Stimulated activated CD8-positive, alpha-beta memory T cell treated with anti-CD3 and anti-CD28 coated beads, Interleukin-4, amount 100 ng/mL, for 24 hours (primary cell): ENCODE measurements at regions not wholly inside any gene's neighbourhood (a gene's known extent, or its start where the extent isn't known, plus 50 kb on each side); places are given as distances from the start of the nearest gene placed in this dataset.

Source experiments
- DNase-seq: peaks from one replicate; pipeline ENCODE4 v3.0.0-alpha.2; 2020; ENCODE audit warnings: low read depth

DNA sequence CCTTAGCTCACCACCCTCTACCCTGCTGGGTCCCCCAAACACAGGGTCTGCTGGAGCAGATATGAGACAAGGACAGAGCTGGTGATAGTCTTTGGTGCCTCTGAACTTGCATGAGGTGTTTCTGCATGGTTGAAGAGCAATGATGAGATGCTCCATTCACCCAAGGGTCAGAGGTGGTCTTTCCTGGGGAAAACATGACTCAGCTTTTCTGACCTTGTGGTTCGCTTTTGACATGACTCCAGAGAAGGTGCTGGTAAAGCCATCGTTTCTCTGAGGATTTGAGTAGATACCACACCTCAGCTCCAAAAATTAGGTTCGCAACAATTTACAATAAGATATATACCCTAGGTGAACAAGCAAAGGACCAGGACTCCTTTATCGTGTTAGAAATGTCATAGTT is 304.8 kb downstream of the DHX35 start:
- no peak for DNase-seq

DNA sequence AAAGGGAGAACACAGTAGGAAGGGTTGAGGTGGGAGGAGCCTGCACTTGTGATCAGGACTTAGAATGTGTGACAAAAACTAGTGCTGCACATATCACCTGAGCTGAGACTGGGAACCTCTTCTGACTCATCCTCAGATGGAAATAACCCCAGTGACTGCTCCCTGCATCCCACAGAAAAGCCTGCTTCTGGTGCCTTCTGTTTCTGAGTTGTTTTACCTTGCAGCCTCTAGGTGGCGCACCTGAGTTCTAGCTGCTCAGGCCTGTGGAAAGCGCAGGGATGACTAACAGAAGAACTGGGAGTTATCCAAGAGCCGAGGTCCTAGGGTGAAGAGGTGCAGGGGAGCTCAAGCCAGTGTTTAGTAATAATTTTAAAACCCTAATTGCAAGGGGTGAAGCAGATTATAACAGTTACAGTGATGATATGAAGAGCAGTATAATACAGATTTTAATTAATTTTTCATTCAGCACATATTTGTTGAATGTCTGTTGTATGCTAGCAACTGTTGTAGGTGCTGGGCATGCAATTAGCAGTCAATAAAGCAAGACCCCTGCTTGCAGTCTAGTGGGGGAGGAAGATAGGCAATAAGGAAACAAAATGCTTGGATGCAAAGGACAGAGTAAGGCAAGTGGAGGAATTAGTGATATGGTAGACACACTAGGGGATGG is 302.5 kb downstream of the DHX35 start:
- peak; percentile 6 for DNase-seq

DNA sequence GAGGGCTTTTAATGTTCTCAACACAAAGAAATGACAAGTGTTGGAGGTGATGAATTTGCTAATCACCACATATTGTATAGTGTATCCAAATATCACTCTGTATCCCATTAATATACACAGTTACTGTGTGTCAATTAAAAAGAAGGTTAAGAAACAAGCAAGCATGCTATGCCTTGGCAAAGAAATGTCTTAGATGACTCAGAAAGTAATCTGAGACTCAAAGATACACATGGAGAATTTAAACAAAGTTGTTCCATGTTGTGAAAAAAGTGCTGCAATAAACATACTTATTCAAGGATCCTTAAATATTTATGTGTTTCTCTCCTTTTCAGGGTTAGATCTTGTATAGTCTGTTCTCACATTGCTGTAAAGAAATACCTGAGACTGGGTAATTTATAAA is 300.9 kb downstream of the DHX35 start:
- no peak for DNase-seq

DNA sequence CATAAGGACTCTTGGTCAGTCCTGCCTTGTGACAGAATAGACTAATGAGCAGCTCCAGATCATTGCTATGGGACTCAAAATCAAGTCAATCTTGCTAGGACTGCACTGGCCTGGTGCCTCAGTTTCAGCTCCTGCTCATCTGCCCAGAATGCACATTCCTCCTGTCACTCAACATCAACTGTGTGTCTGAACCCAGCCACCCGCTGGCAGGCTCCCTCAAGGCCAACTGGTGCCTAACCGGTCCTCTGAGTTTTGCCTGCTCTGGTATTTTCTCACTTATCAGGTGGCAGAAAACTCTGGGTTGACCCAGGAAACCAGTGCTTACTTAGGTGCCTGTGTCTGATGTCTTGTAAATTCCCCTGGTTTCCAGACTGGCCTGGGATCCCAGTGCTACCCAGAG is 297.7 kb downstream of the DHX35 start:
- no peak for DNase-seq

DNA sequence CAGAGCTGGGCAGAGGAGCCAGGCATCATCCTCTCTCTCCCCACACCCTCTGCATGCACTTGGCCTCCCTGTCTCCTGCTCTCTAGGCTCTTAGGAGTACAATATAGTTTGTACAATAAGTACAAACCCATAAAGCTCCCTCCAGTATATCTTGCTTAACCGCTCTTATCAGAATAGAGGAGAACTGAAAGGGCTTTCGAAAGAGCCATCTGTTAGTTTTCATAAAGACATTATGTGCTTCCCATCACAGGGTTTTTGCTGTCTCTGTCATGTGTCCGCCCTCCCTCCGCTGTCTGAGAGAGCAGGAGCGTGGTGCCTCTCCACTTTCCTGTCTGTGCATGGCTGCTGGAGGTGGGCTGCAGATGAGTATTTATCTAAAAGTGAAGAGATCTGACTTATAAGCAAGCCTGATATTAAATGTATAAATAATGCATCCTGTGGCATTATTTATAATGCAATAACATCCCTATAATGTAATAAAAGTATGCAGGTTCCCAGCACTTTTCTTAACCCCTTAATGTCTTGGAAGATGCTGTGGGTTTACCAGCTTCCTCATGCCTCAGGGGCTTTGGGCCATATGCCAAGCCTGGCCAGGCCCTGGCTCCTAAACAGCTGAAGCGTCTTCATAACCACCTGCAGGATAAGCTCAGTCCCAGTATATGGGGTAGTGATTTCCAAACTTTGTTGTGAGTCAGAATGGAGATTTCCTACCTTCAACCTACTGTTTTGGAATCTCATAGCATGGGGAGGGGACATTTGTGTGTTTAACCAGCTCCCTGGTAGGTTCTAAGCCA is 297.1 kb downstream of the DHX35 start:
- DNase-seq, result no peak

DNA sequence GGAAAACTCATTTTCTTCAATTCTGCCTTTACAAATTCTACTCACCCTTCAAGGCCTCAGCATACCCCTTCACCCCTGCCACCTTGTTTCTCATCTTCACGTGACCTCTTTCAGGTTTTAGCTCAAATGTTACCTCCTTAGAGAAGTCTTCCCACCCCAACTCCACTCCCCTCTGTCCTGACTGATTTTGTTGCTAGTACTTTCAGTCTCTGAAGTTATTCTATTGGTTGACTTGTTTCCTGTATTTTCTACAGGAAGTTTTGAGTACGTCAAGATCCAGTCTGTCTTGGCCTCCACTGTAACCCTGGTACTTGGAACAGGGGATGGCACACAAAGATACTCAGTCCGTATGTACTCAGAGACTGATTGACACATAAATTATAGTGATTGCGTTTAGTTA is 296.1 kb downstream of the DHX35 start:
- DNase-seq, result no peak

DNA sequence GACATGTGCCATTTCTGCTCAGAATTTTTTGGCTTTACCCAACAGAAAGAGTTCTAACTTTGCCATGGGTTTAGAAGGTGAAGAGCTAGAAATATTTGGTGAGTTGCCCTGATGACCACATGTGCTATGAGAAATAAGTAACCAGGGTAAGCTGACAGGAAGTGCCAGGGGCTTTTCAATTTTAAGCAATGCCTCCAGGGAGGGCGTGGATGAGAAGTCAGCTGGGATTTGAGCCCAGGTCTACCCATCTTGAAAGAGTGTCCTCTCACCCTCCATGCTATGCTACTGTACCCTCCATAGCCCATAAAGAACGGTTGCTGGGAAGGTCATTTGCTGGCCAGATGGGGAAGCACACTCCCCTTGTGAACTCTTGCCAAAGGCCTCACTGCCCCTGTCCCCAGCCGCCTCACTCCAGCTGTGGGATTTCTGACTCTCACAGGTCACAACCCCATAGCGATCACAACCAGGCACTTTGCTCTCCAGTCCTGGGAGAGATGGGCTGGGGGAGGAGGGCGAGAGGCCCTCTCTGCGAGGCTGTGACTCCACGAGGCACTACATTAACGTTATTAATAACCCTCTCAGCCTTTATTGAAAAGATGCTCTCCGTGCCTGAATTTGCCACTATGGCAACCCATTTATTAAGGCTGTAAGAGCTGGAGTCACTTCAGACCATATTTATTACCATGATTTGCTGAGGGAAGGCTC is 291.1 kb downstream of the DHX35 start:
- no peak for DNase-seq

DNA sequence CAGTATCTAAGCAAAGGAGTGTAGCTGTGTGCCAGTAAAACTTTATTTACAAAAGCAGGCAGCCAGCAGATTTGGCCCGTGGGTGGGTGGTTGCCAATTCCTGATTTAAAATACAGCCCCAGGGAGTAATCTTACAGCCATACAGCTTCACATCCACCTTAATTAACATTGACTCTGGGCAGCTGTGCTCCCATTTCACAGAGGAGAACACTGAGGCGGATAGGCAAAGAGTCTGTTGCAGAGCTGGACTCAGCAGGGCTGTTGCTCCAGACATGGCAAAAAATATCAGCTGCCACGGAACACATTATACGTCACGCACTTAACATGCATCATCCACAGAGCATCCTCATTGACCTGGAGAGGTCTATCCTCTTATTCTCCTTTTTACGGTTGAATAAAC is 289.9 kb downstream of the DHX35 start:
- DNase-seq, result no peak

DNA sequence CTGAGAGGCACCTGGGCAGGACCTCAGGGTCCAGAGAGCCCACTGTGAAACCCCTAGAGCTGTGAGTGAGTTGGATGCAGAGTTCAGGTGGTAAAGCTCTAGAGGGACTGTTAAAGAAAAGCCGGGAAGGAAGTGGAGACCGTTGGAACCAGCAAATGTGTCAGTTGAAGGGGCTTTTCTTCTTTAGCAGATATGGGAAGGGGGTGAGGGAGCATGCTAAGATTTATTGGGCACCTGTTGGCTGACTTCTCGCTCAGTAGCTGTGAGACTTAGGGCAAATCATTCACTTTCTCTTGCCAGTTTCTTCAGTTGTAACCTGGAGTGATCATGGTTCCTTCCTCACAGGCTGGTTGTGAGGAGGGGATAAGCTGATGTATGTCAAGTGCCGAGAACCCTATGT is 287.7 kb downstream of the DHX35 start:
- no peak for DNase-seq

DNA sequence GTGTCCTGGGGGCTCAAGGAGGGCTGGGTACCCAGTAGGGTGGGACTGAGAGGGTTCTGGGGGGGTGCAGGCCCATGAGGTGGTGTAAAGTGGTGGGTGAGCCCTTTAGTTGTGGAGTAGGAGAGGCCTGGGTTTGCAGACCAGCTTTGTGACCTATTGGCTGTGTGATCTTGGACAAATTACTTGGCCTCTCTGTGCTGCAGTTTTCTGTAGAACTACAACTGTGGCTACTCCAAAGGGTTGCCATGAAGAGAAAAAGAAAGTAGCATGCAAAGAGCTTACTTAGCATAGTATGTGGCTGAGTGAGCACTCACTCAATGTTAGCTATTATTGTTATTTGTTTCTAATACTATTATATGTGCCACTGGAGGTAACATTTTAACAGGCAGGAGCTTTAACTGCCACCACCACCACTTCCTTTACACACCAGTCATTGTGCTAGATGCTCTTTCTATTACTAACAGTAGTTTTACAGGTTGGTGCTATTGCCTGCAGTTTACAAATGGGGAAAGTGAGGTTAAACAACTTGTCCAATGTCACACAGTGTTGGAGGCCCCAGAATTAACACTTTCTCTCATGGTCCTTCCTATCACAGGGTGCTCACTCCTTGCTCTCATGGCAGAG is 286.8 kb downstream of the DHX35 start:
- DNase-seq, result no peak

DNA sequence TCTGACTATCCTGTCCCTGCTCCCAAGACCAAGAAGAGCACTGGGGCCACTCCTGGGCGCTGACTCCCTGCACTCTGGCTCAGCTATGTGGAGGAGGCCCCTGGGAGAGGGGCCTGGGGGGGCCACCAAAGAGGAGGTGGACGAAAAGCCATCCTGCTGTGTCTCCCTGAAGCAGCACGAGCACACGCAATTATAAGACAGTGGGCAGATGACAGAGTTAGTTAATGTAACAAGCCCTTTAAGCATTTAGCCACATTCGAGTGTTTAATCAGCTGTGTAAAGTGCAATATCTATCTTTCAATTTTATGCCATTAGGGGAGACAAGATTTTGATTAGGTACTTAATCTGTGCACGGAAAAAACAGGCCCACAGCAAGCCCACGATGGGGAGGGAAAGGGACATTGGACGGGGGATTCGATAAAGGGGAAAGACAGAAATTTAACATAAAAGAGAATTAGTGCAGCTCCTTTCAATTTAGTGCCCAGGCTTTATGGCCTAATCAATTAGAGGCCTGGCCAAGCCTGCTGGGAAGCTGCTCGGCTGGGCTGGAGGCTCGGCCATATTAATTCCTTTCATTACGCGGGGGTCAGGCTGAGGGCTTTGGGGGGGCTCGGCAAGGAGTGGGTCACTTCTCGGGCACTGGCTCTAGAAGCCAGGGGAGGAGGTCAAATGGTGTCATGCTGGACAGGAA is 286.2 kb downstream of the DHX35 start:
- no peak for DNase-seq

DNA sequence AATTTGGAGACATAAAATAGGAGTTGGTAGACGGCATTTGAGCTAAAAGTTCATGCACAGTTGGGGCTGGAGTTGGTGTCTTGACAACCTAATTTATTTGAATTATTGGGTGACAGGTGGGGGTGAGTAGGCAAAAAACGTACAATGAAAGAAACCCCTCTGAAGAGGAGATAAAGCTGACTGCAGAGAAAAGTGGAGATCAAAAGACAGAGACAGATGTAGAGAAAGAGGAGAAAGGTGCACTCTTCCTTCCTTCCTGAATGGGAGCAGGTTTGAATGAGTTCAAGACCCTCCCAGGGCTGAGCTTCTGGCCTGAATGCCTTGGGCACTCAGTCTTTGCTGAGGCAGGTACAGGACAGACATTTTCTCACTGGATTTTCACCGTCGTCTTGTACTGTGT is 284.3 kb downstream of the DHX35 start:
- no peak for DNase-seq

DNA sequence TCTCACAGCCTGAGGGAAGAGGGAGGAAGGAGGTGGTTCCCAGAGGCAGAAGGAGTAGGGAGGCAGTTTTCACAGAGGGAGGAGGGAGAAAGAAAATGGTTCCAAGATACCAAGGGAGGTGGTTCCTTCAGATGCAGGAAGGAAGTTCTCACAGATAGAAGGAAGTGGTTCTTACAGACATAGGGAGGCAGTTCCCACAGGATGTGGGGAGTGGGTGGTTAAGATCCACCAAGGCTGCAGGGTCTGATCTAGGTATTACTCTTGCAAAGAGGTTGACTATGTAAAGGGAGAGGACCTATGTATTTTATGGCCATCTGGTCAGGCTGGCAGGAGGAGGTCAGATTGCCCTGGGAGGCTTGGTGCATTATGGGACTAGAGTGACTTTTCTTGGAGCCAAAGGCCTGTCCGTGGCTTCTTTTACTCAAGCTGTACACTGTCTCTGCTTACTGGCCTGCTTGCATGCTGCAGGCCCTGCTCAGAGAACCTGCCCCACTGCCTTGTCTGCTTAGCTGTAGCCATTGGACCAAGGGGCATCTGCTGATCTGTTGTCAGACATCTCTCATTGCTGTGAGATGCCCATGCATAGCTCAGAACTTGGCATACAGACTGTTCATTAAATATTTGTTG is 283.7 kb downstream of the DHX35 start:
- DNase-seq, result no peak

DNA sequence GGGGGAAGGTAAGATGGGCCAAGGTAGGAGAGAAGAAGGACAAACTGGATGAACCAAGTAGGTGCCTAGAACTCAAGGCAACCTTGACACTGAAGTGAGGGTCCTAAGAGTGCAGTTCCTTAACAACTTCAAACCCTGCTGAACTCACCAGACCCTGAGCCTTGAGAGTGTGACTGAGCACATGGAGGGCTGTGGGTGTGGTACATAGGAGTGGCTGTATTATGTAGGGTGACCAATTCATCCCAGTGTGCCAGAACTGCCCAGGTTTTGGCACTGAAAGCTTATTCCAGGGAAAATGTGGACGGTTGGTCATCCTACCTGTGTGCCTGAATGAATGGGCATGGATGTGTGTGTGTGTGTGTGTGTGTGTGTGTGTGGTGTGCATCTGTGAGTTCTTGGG is 281.8 kb downstream of the DHX35 start:
- DNase-seq, result no peak

DNA sequence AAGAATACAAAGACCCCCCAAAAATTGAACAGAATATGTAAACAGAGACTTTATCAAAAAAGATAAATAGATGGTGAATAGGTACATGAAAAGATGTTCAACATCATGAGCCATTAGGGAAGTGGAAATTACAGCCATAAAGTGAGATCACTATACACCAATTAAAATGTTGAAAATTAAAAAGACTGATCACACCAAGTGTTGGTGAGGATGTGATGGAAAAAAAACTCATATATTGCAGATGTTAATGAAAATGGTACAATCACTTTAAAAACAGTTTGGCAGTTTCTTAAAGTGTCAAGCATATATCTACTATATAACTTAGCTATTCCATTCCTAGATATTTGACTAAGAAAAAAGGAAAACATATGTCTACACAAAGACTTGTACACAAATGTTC is 280.5 kb downstream of the DHX35 start:
- DNase-seq, result no peak

DNA sequence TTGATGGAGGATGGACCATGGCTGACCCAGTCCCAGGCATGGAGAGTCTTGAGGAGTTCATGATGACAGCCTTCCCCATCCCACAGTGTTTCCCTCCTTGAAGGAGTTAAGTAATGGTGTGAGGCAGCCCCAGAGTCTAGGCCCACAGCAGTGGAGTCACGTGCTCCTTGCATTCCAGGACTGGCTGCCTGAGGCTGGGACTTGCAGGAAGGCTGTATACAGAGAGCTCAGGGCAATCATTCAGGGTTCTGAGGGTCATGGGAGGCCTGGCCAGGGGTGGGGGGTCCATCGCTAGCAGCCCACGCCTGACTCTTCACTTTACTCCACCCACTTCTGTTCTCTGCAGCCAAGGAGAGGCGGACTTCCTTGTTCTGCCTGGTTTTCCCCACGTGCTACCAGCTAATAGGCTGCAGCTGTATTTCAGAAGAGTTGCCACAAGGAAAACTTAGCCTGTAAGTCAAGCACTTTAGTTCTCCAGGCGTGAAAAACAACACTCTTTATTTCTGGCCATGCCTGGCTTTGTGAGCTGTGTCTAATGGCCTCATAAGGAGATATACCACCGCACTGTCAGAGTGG is 272.5 kb downstream of the DHX35 start:
- DNase-seq, result no peak

DNA sequence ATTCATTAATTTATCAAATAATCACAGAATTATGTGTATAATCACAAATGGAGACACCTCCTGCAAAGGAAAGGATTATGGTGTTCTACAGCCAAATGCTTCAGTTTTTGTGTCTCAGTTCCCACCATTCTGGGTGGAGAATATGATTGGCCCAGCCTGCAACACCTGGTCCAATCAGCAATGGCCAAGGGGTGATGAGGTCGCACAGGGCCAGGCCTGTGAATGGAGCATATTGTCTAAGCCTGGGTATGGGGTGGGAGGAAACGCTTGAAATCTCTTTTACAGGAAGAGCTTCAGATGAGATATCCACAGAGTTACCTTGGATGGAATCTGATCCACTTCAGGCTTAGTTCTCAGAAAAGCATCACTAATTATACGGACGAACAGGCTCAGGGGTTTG is 271.6 kb downstream of the DHX35 start:
- DNase-seq, result no peak

DNA sequence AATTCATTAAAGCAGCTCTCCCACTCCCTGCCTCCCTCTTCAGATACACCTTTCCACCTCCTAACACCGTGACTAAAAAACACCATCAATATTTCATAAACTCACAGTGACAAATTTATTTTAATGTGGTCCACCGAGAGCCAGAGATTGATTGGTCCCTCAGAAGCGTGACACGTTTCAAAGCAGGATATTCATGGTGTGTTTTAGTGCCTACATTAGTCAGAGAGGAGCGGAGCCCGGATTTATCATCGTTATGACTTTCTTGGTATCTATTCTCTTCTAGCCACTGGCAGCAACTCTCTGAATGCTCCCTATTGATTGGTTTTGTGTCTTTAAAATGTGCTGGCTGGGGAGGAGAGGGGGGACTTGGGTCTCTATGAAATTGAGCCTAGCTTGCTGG is 265.3 kb downstream of the DHX35 start:
- DNase-seq, result no peak

DNA sequence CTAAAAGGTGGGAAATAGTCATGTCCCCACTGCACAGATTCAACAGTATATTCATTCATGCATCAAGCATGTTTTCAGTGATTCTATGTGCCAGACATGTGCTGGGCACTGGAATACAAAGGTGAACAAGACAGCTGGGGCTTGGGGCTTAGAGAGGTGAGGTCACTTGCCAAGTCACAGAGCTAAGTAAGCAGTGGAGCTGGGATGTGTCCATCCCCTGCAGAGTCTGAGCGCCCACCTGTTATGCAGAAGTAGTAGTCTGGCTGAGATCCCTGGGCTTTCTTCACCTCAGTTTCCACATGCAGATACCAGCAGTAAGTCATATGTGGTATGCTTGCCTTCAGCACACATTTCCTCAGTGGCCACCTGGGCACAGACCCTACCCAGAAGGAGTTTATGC is 263.8 kb downstream of the DHX35 start:
- no peak for DNase-seq

DNA sequence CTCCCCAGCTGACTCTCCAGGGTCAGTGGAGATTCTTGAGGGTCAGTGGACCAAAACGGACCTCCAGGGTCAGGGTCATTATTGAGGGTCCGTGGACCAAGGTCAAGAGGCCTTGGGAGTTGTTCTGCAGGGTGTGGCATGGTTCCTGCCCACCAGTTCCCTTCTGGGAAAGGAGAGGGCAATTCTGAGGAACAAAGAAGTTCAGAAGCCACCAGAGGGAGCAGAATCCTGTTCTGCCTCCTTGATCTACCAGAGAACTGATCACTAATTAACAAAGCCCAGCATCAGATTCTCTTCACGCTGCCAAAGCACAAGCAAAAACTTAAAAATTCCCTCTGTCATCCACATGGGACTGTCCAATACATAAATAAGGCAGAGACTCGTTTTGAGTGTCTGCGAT is 263.4 kb downstream of the DHX35 start:
- DNase-seq, result no peak

DNA sequence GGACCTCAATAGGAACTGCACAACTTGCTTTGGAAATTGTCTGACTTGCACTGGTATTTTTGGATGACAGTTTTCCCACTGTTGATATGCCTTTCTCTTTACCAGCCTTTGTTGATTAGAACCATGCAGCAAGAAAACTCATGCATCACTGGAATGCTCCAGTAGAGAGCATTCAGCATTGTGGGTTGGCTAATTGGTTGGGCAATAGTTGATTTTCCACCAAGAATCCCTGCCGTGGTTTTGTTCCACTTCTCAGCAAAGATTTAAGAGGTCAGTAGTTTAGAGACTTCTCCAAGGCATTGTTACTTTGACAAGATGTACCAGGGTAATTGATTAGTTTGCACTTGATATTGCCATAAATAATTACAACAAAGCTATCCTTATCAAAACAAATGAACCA is 260.0 kb downstream of the DHX35 start:
- no peak for DNase-seq
